Large intestine (tissue), 3 donors: ENCODE measurements at regions not wholly inside any gene's neighbourhood (a gene's known extent, or its start where the extent isn't known, plus 50 kb on each side); places are given as distances from the start of the nearest gene placed in this dataset.
"Not testable (repeated sequence)": the region's sequence is repeated elsewhere in the genome, so short reads cannot be mapped to it uniquely, and the experiment has no call there.

ENCODE experiments used
- DNase-seq, 2 donors: peaks; one replicate each; pipeline versions ENCODE4 v3.0.0 to v3.0.0-alpha.2; 2013
- H3K27ac ChIP-seq: one replicate; pipeline ENCODE4 v1.5.1; 2013; ENCODE audit warnings: low read length
- H3K27me3 ChIP-seq: 2 replicates; pipeline ENCODE4 v1.6.1; 2013; ENCODE audit warnings: low read length; ENCODE audit not compliant: control insufficient read depth, insufficient read depth
- H3K36me3 ChIP-seq: 2 replicates; pipeline ENCODE4 v1.6.1; 2013; ENCODE audit warnings: low read length; ENCODE audit not compliant: control insufficient read depth, insufficient read depth
- H3K4me1 ChIP-seq: one replicate; pipeline ENCODE4 v1.6.1; 2013; ENCODE audit warnings: low read length; ENCODE audit not compliant: control insufficient read depth, insufficient read depth
- H3K4me3 ChIP-seq: one replicate; pipeline ENCODE4 v1.5.1; 2013; ENCODE audit warnings: low read length
- H3K9me3 ChIP-seq: one replicate; pipeline ENCODE4 v1.6.1; 2013; ENCODE audit warnings: mild to moderate bottlenecking, low read depth, low read length, moderate library complexity; ENCODE audit not compliant: control insufficient read depth
- whole genome bisulfite sequencing: methylation state at CpG from one replicate; pipeline ENCODE4 v1.1.5; 2013; ENCODE audit warnings: low lambda C conversion rate; ENCODE audit not compliant: insufficient coverage; 5-methylcytosine and 5-hydroxymethylcytosine counted together

DNA sequence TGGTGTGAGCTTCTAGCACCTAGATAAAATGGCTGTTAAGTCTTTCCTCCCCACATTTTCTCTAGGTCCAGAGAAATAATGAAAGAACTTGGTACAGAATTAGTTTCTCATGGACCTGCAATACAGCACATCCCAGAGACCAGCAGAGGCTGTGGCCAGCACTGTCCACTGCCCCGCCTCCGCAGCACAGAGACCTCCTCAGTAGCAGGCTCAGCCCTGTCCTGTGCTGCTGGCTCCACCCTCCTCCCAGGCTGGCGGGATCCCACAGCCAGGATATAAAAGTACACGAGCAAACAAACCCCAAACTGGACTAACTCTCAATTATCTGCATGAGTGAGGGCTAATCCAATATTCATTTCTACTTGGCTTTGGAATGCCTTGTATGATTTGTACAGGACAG lies 401.5 kb downstream of the RPS6KC1 start:
- Histone ChIP-seq H3K27ac (no peak overlapping the region), H3K4me3 (no peak overlapping the region), H3K27me3 (no peaks in the 10 kb centered on the region), H3K36me3 (no peaks in the 10 kb centered on the region), H3K9me3 (no peaks in the 10 kb centered on the region), H3K4me1 (no peaks in the 10 kb centered on the region)
- no peak for DNase-seq
- no CpG with 5 or more reads among the region's 4 CpGs for WGBS

- Histone ChIP-seq H3K27me3 (no peaks in the 10 kb centered on the region), H3K9me3 (no peaks in the 10 kb centered on the region), H3K36me3 (no peaks in the 10 kb centered on the region), H3K27ac (no peak overlapping the region), H3K4me1 (no peaks in the 10 kb centered on the region), H3K4me3 (no peak overlapping the region)
- DNase-seq = no peak
- WGBS = no CpG with 5 or more reads among the region's 4 CpGs
Observed at GRCh38 chr1:213457186-213457585, 406.1 kb downstream of the RPS6KC1 start.

DNA sequence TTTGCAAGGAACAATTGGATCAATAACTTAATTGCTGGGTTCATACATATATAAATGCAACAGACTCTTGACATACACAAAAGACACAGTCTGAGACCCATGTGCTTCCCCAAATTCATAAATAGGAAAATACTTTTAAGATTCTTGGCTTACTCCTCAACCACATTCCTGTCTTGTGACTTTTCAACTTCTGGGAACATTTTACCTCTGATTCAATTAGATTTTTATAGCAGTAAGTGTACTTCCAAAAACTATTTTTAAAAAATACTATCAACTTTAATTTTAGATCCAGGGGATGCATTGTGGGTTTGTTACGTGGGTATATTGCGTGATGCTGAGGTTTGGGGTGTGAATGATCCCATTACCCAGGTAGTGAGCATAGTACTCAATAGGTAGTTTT lies 406.7 kb downstream of the RPS6KC1 start:
- no CpG with 5 or more reads among the region's 2 CpGs for WGBS
- DNase-seq = no peak
- H3K27ac ChIP-seq = no peak overlapping the region
- H3K36me3 ChIP-seq = no peaks in the 10 kb centered on the region
- no peak overlapping the region for H3K4me3 ChIP-seq
- H3K9me3 ChIP-seq = no peaks in the 10 kb centered on the region
- H3K4me1 ChIP-seq = no peaks in the 10 kb centered on the region
- H3K27me3 ChIP-seq = no peaks in the 10 kb centered on the region

DNA sequence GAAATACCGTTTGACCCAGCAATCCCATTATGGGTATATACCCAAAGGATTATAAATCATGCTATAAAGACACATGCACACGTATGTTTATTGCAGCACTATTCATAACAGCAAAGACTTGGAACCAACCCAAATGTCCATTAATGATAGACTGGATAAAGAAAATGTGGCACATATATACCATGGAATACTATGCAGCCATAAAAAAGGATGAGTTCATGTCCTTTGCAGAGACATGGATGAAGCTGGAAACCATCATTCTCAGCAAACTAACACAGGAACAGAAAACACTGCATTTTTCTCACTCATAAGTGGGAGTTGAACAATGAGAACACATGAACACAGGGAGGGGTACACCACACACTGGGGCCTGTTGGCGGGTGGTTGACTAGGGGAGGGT lies 411.3 kb downstream of the RPS6KC1 start:
- H3K36me3 ChIP-seq, H3K4me1 ChIP-seq, H3K27ac ChIP-seq, H3K27me3 ChIP-seq, H3K4me3 ChIP-seq, DNase-seq, H3K9me3 ChIP-seq: not testable (repeated sequence)
- WGBS = no CpG with 5 or more reads among the region's 3 CpGs

DNA sequence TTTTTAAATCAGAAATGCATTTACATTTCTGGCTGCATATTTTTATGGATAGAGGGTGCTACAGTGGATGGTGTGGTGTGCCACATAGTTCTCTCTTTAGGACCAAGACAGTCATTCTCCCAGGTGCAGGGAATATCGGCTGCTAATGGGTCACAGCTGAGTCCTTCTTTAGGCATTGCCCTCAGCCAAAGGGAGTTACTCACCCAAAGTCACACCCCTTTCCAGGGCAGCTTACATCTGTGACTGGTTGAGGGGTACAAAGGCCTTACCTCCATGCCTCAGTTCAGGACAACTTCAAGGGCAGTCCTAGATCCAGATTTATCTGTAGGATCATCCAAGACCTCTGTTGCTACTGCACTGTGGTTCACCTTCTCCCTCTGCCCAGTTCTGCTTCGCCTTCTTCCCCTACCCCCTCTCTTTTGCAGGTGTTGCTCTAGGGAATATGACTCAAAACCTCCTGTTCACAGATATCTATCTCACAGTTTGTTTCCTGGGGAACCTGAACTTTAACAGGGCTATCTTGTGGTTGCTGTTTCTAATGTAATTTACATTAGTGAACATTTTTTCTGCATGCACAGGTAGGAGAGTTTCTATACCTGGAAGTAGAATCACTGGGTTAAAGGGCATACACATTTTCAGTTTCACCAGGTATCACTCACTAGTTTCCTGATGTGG lies 413.9 kb downstream of the RPS6KC1 start:
- no CpG with 5 or more reads among the region's 2 CpGs for WGBS
- Histone ChIP-seq H3K36me3 (no peaks in the 10 kb centered on the region), H3K4me1 (no peaks in the 10 kb centered on the region), H3K9me3 (no peaks in the 10 kb centered on the region), H3K27ac (no peak overlapping the region), H3K27me3 (no peaks in the 10 kb centered on the region), H3K4me3 (no peak overlapping the region)
- DNase-seq = no peak

DNA sequence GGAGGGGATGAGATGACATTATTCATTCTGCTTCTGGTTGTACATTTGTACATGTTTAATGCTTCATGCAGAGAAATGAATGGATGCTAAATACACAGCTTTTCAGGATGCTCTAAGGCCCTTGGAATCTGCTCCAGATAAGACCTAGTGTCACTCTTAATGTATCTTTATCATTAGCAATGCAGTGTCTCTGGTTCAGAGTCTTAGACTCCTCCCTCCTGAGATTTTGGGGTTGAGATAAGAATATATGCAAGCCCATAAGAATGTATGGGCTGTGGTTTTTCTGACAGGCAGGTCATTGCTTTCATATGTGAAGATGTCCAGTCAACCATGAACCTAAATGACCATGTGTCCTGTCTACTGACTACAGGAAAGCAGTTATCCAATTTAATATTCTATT lies 415.5 kb downstream of the RPS6KC1 start:
- no peak overlapping the region for H3K4me3 ChIP-seq
- DNase-seq = no peak
- H3K27ac ChIP-seq = no peak overlapping the region
- no peaks in the 10 kb centered on the region for H3K36me3 ChIP-seq
- H3K9me3 ChIP-seq = no peaks in the 10 kb centered on the region
- H3K27me3 ChIP-seq = no peaks in the 10 kb centered on the region
- H3K4me1 ChIP-seq = no peaks in the 10 kb centered on the region

- H3K9me3 ChIP-seq = no peaks in the 10 kb centered on the region
- no peaks in the 10 kb centered on the region for H3K27me3 ChIP-seq
- H3K36me3 ChIP-seq = no peaks in the 10 kb centered on the region
- no peak for DNase-seq
- WGBS = no CpG with 5 or more reads among the region's 7 CpGs
- no peaks in the 10 kb centered on the region for H3K4me1 ChIP-seq
- no peak overlapping the region for H3K27ac ChIP-seq
- H3K4me3 ChIP-seq = no peak overlapping the region
Observed at GRCh38 chr1:213474054-213474453, 423.0 kb downstream of the RPS6KC1 start.

- H3K4me1 ChIP-seq = no peaks in the 10 kb centered on the region
- no peaks in the 10 kb centered on the region for H3K9me3 ChIP-seq
- DNase-seq = no peak
- H3K27ac ChIP-seq = no peak overlapping the region
- no peaks in the 10 kb centered on the region for H3K36me3 ChIP-seq
- no CpG with 5 or more reads among the region's 2 CpGs for WGBS
- H3K27me3 ChIP-seq = no peaks in the 10 kb centered on the region
- H3K4me3 ChIP-seq = no peak overlapping the region
Observed at GRCh38 chr1:213481395-213481794, 430.4 kb downstream of the RPS6KC1 start.

DNA sequence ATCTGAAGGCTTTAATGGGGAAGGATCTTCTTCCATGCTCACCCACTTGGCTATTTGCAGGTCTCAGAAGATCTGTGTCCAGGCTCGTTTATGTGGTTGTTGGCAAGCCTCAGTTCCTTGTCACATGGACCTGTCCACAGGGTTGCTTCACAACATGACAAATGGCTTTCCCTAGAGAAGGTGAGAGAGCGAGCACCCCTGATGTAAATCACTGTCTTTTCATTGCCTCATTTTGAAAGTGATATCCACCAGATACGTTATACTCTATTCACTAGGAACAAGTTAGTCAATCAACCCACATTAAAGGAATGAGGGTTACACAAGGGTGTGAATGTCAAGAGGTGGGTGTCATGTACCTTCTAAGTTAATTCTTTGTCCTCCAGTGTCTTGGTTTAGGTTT lies 433.3 kb downstream of the RPS6KC1 start:
- no peaks in the 10 kb centered on the region for H3K27me3 ChIP-seq
- no peak overlapping the region for H3K4me3 ChIP-seq
- DNase-seq = no peak
- H3K27ac ChIP-seq = no peak overlapping the region
- H3K4me1 ChIP-seq = no peaks in the 10 kb centered on the region
- 86% methylated on average over 1 of the region's 3 CpGs for WGBS
- no peaks in the 10 kb centered on the region for H3K36me3 ChIP-seq
- no peaks in the 10 kb centered on the region for H3K9me3 ChIP-seq

DNA sequence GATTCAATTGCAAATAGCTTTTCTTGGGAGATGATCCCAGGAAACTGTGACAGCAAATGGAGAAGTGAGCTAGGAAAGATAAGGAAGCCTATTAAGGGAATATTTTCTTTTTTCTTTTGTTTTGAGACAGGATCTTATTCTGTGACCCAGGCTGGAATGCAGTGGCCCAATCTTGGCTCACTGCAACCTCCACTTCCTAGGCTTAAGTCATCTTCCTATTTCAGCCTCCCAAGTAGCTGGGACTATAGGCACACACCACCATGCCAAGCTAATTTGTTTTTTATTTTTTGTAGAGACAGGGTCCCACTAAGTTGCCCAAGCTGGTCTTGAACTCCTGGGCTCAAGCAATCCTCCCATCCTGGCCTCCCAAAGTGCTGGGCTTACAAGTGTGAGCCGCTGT lies 433.7 kb downstream of the RPS6KC1 start:
- H3K9me3 ChIP-seq = no peaks in the 10 kb centered on the region
- no peak for DNase-seq
- no peak overlapping the region for H3K27ac ChIP-seq
- H3K27me3 ChIP-seq = no peaks in the 10 kb centered on the region
- no CpG with 5 or more reads among the region's 1 CpG for WGBS
- no peak overlapping the region for H3K4me3 ChIP-seq
- H3K4me1 ChIP-seq = no peaks in the 10 kb centered on the region
- H3K36me3 ChIP-seq = no peaks in the 10 kb centered on the region

GRCh38 chr1:213486488-213486887 lies 435.4 kb downstream of the RPS6KC1 start:
- H3K36me3 ChIP-seq = no peaks in the 10 kb centered on the region
- H3K4me1 ChIP-seq = no peaks in the 10 kb centered on the region
- no peak overlapping the region for H3K27ac ChIP-seq
- WGBS = no CpG with 5 or more reads among the region's 3 CpGs
- H3K9me3 ChIP-seq = no peaks in the 10 kb centered on the region
- no peak for DNase-seq
- no peaks in the 10 kb centered on the region for H3K27me3 ChIP-seq
- no peak overlapping the region for H3K4me3 ChIP-seq
